Renal cortical epithelial cell (primary cell): ENCODE measurements at regions not wholly inside any gene's neighbourhood (a gene's known extent, or its start where the extent isn't known, plus 50 kb on each side); places are given as distances from the start of the nearest gene placed in this dataset.
"Not testable (repeated sequence)": the region's sequence is repeated elsewhere in the genome, so short reads cannot be mapped to it uniquely, and the experiment has no call there.

Source experiments
- DNase-seq: peaks from one replicate; pipeline ENCODE4 v3.0.0-alpha.2; 2011; ENCODE audit warnings: low read depth

GRCh38 chr6:56904068-56904467 lies 50.8 kb upstream of the BEND6 start:
- no peak for DNase-seq

GRCh38 chr6:56902641-56903464 lies 52.1 kb upstream of the BEND6 start:
- DNase-seq: peak; percentile 41

DNA sequence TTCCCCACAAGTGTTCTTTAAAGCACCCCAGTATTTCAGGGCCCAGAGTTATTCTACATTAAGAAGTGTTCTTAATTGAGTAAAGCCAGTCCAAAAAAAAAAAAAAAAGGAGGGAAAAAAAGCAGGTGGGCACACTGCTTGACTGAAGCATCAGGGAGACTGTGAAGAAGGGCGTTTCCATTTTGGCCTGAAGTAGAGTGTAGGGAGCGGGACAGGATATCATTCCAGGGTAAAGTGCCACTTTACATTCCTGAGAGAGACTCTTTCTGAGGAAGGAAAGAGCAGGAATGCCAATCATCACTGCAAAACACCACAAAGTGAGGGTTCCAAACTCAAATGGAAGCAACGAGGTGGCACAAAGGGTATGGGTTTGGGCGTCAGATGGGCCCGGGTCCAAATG lies 54.1 kb upstream of the BEND6 start:
- DNase-seq: no peak

DNA sequence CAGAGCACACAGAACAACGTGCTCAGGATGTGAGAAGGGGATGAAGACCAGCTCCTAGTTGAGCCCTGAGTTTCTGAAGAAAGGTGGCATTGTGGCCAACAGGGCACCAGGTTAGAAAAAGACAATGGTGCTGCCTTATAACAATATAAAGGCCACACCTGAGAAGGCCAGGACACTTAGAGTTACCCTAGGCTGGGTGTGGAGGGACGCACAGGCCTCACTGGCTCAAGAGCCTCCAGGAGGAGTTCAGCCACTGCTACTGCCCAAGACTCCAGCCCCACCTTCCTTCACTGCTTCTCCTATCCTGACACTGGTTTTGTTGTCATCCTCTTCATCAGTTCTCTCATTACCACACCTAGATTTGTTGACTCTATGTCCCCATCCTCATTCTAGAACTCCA lies 55.2 kb upstream of the BEND6 start:
- no peak for DNase-seq

DNA sequence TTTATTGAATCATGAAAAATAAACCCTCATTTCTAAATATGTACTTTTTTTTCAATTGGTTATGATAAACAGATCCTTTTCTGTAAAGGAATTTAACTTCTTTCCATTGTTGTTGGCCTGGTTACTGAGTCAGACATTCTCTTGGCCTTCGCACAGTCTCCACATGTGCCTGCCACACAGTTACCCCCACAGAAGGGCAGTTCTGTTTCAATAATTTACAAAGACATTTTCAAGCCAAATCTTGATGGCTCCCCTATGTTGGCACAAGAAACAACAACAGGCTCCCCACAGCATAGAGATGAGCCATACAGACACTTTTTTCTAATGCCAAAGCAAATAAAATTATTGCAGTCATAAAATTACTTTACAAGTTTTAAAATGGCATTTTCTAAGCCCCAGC lies 55.6 kb upstream of the BEND6 start:
- no peak for DNase-seq

DNA sequence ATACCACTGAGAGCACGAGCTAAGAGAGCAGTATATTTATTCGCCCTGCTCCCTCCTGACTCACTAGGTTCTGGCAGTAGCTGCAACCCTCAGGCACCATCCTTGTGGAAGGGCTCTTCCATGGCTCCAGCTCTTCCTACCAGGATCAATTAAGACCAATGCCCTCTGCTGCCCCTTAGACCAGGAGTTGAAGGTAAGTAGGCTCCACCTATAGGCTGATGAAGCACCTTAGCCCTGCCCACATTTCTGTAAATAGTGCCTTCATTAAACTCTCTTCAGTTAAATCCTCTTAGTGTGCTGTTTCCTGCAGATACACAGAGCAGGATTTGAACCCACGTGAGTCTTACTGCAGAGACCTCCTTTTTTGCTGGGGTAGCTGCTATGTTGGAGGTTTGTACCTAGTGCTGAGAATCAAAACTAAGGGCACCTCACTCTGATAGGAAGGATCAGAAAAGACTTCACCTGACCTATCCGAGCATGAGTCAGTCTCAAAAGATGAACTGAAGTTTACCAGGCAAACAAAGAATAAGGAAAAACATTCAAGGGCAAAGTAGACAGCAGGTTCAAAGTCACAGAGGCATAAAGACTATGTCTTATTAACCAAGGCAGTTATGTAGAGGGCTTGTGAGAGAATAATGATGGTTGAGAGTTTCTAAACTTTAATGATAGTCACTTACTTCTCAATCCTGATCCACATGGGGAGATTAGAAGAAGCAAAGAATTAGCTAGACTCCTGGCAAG lies 56.9 kb upstream of the BEND6 start:
- DNase-seq: no peak

- DNase-seq: no peak
Observed at GRCh38 chr6:56891754-56892153, 63.2 kb upstream of the BEND6 start.

DNA sequence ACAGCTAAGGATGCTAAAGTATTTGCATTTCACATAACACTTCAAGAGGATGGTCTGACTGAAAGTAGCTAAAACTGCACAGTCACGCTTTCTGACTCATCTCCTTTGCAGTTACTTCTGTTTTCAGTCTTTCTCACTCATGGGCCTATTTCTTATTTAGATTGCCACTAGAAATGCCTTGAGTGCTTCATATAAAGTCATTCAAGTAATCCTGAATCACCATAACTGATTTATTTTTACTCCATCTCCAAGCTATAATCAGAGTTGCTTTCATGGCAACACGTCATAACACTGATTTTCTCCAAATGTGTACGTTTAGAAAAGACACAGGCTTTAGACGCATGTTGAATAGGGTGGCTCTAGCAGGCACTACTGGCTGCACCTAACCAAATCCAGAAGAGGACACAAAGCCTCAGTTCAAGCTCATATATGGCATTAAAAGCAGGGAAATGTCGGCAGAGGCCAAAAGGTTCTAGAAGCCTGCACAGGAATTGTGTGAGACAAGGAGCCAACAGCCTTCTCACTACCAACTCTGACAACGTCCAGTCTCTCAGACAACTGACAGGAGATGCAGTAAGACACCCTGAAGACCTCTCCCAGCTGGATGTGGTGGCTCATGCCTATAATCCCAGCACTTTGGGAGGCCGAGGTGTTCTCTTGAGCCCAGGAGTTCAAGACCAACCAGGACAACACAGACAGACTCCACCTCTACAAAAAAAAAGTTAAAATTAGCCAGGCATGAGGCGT lies 64.1 kb upstream of the BEND6 start:
- DNase-seq: peak; percentile 87

DNA sequence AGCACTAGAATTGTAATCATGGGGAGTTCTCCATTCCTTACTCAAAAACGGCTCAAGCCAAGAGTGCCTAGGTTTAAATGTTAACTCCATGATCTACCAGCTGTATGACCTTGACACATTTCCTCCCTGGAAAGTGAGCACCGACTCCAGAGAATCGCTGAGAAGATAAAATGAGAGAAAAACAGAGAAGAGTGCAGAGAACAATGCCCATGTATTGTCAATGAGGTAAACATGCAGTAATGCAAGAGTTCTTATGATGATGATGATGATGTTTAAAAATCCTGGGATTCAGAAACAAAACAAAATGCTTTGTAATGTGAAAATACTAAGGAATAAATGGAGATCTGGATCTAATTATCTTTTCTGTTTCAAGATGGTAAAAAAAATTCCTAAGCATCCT lies 64.8 kb upstream of the BEND6 start:
- DNase-seq: no peak

- peak; percentile 65 for DNase-seq
Observed at GRCh38 chr6:56889492-56889891, 65.4 kb upstream of the BEND6 start.

DNA sequence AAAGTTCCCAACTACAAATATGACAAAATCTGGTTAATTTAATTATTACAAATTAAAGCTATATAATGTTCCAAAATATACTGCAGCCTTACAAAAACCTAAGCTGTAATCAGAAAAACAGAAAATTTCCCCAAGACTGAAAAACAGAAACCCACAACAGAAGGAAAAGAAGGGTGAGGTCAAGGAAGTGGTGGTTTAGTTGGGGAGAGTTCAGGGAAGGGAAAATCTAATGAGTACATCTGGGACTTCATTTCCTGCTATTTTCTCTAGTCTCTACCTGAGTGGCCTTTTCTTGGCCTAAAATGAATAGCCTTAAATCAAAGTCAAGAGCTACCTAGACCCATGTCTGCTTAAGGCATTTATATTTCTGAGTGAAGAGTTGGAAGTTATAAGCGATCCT lies 66.2 kb upstream of the BEND6 start:
- no peak for DNase-seq

DNA sequence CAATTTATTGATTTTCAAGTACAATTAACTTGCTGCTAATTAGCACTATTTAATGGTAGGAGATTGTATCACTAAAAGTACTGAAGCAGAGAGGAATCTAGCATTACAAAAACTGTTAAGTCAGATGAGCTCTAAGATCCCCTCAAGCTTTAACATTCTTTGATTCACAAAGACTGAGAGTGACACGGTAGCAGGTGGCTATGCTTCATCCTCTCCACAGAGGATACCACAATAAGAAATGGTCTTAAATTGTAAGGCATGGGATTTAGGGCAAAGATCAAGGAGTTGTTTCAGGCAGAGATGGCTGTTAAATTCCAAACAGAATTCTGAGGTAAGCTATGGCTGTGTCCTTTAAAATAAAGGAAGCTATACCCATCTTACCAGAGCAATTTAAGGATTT lies 67.8 kb upstream of the BEND6 start:
- DNase-seq: no peak

- DNase-seq: no peak
Observed at GRCh38 chr6:56877922-56878321, 77.0 kb upstream of the BEND6 start.

GRCh38 chr6:56875961-56876360 lies 78.9 kb upstream of the BEND6 start:
- DNase-seq: peak; percentile 87

DNA sequence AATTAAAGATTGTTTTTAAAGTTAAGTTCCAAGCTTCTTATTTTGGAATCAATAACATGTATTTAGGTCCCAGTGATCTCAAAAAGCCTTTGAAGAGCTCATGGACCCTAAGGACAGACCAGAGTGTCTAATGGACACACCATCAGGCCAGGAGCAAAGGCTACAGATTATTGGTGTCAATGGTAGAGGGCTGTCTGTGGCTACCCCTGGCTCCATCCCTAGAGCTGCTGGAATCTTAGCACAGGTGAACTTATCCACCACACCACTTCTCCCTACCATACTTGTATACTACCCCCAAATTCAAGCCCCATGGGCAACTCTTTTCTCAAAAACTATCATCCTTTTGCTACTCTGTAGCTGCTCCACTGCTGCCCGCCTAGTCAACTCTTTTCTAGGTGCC lies 79.4 kb upstream of the BEND6 start:
- DNase-seq: no peak

DNA sequence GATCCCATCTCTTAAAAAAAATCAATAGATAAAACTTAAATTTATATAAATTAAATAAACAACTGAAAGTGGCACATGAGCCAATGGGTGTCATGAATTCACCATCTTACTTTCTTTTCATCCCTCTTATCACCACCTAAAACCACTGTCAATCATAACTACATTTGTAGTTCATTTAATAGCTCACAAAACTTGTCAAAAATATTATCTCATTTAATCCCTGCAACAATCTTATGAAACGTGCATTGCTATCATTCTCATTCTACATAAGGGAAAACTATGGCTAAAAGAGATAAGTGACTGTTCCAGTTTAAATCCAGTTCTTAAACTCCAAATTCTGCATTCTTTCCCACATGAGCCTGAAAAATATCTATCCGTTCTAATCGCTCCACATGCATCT lies 80.6 kb upstream of the BEND6 start:
- no peak for DNase-seq

GRCh38 chr6:56870053-56870452 lies 84.9 kb upstream of the BEND6 start:
- DNase-seq: not testable (repeated sequence)

DNA sequence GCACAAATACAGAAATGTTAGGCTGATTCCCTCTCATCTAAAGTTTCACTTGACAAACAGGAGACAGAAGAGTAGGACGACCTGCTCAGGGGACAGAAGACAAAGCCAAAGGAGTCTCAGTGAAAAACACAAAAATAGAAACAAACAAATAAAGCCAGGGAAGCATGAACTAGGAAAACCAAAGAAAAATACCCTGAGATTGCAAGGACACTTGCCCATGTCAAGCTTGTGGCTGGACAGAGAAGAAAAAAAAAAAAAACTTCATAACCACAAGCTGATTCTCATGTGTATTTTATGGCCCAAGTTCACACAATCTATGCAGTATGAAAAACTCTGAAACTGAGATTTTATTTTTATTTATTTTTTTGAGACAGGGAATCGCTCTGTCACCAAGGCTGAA lies 85.6 kb upstream of the BEND6 start:
- DNase-seq: no peak

- DNase-seq: peak; percentile 68
Observed at GRCh38 chr6:56868687-56869086, 86.2 kb upstream of the BEND6 start.

- DNase-seq: peak; percentile 63
Observed at GRCh38 chr6:56866917-56867522, 87.9 kb upstream of the BEND6 start.

DNA sequence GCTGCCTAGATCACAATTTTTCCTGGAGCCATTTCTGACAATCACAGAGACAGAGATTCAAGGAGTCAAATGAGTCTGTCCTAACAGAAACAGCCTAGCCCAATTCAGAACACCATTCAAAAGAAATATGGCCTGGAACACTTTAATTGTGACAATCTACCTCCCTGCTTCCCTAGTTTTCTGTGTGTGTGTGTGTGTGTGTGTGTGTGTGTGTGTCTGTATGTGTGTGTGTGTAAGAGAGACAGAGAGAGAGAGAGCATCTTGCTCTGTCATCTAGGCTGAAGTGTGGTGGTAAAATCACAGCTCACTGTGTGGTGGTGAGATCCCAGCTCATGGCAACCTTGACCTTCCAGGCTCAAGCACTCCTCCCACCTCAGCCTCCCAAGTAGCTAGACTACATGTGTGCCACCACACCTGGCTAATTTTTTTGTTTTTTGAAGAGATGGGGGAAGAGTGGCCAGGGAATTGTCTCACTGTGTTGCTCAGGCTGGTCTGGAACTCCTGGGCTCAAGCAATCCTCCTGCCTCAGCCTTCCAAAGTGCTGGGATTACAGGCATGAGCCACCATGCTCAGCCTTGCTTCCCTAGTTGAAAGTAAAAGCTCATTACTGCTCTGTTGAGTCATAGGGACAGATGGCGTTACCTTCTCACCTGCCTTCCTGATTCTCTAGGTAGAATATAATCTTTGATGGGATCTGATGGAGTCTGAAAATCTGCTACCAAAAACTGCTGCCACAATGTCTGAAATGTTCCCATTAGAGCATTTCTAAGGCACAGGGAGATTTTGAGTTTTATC lies 89.6 kb upstream of the BEND6 start:
- DNase-seq: no peak
